ENCODE measurements at regions not wholly inside any gene's neighbourhood (a gene's known extent, or its start where the extent isn't known, plus 50 kb on each side); places are given as distances from the start of the nearest gene placed in this dataset.

DNA sequence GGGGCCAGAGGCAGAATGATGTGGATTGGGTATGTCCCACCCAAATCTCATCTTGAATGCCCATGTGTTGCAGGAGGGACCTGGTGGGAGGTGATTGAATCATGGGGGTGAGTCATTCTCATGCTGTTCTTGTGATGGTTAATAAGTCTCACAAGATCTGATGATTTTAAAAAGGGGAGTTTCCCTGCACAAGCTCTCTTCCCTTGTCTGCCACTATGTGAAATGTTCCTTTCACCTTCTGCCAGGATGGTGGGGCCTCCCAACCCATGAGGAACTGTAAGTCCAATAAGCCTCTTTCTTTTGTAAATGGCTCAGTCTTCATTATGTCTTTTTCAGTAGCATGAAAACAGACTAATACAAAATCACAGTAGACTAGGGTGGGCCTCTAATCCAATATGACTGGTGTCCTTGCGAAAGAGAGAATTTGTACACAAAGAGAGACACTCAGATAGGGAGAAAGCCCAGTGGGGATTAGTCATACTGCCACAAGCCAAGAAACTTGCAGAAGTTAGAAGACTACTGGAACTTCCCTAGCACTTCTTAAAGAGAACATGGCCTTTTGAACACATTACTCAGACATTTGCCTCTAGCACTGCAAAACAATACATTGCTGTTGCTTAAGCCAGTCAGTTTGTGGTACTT is 68.4 kb downstream of the ANXA1 start:
- Histone ChIP-seq H3K4me2 (replicated peaks; ENCODE audit: extremely low read depth, low read length, poor library complexity, severe bottlenecking) (no peak overlapping the region), H3K9ac (ENCODE audit: insufficient read depth, low read length, poor library complexity, severe bottlenecking) (peak overlapping the region; percentile 67), H3K4me3 (replicated peaks in 1 of 3; ENCODE audit: low read depth in 2 of 3, low read length in 3 of 3) (no peak overlapping the region), H3K27me3 (ENCODE audit: control insufficient read depth in 2 of 2, insufficient read depth in 2 of 2, low read length in 2 of 2) (no peaks in the 10 kb centered on the region), H3K79me2 (ENCODE audit: insufficient read depth, low read length) (no peaks in the 10 kb centered on the region), H3K4me1 (ENCODE audit: control insufficient read depth in 1 of 2, insufficient read depth in 2 of 2, low read length in 2 of 2) (peaks cover 15 to 20% of the 10 kb centered on the region in 2 donors), H3K36me3 (replicated peaks in 1 of 2; ENCODE audit: control insufficient read depth in 1 of 2, insufficient read depth in 2 of 2, low read length in 2 of 2) (no peaks in the 10 kb centered on the region), H3K27ac (ENCODE audit: low read depth in 1 of 2, low read length in 2 of 2) (peak overlapping the region; percentile 62 to 95), H2AFZ (ENCODE audit: insufficient read depth, low read depth, low read length, poor library complexity, severe bottlenecking) (peak overlapping the region; percentile 19), H3K9me3 (replicated peaks in 1 of 2; ENCODE audit: control insufficient read depth in 1 of 2, insufficient read depth in 1 of 2, low read length in 2 of 2) (no peaks in the 10 kb centered on the region), H4K20me1 (ENCODE audit: insufficient read depth, low read length) (no peaks in the 10 kb centered on the region)
- peaks cover 2 to 11% (median 7%) of the 10 kb centered on the region in 7 donors for H3K9me3 Mint-ChIP-seq
- peaks cover 1 to 6% of the 10 kb centered on the region in 2 donors for H3K36me3 Mint-ChIP-seq
- H3K27ac Mint-ChIP-seq: peak overlapping the region; percentile 97 to 100 (median 99)
- peak; percentile 77 to 97 (median 91) for DNase-seq
- peaks cover 27% of the 10 kb centered on the region for H3K4me1 Mint-ChIP-seq
- peak overlapping the region in 1 of 2 donors; percentile 54 for H3K4me3 Mint-ChIP-seq
- WGBS (ENCODE audit: insufficient coverage): 33% methylated on average over 1 of the region's 1 CpG
- intact Hi-C loops (cut with micrococcal nuclease): loop anchor here in 1 of 2 donors (10.0 kb wide), 1 partner anchor 55 kb away; no protein-coding TSS in a partner anchor
- H3K27me3 Mint-ChIP-seq (ENCODE audit: low read depth in 3 of 3): peaks cover 0 to 4% (median 3%) of the 10 kb centered on the region in 3 donors
- TF ChIP-seq, protein P1, sequence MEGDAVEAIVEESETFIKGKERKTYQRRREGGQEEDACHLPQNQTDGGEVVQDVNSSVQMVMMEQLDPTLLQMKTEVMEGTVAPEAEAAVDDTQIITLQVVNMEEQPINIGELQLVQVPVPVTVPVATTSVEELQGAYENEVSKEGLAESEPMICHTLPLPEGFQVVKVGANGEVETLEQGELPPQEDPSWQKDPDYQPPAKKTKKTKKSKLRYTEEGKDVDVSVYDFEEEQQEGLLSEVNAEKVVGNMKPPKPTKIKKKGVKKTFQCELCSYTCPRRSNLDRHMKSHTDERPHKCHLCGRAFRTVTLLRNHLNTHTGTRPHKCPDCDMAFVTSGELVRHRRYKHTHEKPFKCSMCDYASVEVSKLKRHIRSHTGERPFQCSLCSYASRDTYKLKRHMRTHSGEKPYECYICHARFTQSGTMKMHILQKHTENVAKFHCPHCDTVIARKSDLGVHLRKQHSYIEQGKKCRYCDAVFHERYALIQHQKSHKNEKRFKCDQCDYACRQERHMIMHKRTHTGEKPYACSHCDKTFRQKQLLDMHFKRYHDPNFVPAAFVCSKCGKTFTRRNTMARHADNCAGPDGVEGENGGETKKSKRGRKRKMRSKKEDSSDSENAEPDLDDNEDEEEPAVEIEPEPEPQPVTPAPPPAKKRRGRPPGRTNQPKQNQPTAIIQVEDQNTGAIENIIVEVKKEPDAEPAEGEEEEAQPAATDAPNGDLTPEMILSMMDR (IDR thresholded peaks at IDR 0.05): no peak

DNA sequence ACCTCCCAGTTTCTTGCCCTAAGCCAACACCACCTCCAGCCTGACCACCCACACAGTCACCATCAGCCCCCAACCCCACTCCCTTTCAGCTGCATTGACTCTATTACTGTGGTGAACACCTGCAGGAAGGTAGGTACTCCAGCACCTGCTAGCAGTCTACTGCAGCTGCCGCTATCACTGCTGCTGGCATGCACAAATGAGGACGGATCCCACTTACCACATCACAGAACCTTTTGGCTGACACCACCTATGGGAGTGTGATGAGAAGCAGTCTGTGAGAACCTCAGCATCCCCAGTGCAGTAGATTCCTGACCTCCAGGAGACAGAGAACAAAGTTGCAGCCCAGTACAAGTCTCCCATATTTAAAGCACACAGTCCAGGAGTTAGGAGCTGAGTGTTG is 71.9 kb downstream of the ANXA1 start:
- TF ChIP-seq, protein P1 (IDR thresholded peaks at IDR 0.05): no peak
- peaks cover 15 to 20% of the 10 kb centered on the region in 2 donors for H3K4me1 ChIP-seq (ENCODE audit: control insufficient read depth in 1 of 2, insufficient read depth in 2 of 2, low read length in 2 of 2)
- WGBS (ENCODE audit: insufficient coverage): no CpG with 5 or more reads among the region's 2 CpGs
- H3K9me3 ChIP-seq (replicated peaks in 1 of 2; ENCODE audit: control insufficient read depth in 1 of 2, insufficient read depth in 1 of 2, low read length in 2 of 2): no peaks in the 10 kb centered on the region
- H3K4me3 ChIP-seq (replicated peaks in 1 of 3; ENCODE audit: low read depth in 2 of 3, low read length in 3 of 3): no peak overlapping the region
- Mint-ChIP-seq H3K27me3 (ENCODE audit: low read depth in 3 of 3) (no peaks in the 10 kb centered on the region), H3K4me3 (peak overlapping the region in 1 of 2 donors; percentile 31), H3K9me3 (peaks cover 2 to 11% (median 7%) of the 10 kb centered on the region in 7 donors), H3K4me1 (peaks cover 21% of the 10 kb centered on the region), H3K27ac (no peak overlapping the region), H3K36me3 (peaks cover 0 to 6% of the 10 kb centered on the region in 2 donors)
- no peaks in the 10 kb centered on the region for H3K27me3 ChIP-seq (ENCODE audit: control insufficient read depth in 2 of 2, insufficient read depth in 2 of 2, low read length in 2 of 2)
- H4K20me1 ChIP-seq (ENCODE audit: insufficient read depth, low read length): no peaks in the 10 kb centered on the region
- DNase-seq: no peak
- intact Hi-C loops (cut with micrococcal nuclease): loop anchor here in 1 of 2 donors (10.0 kb wide), 1 partner anchor 51 kb away; no protein-coding TSS in a partner anchor
- H2AFZ ChIP-seq (ENCODE audit: insufficient read depth, low read depth, low read length, poor library complexity, severe bottlenecking): no peak overlapping the region
- no peak overlapping the region for H3K9ac ChIP-seq (ENCODE audit: insufficient read depth, low read length, poor library complexity, severe bottlenecking)
- H3K79me2 ChIP-seq (ENCODE audit: insufficient read depth, low read length): no peaks in the 10 kb centered on the region
- H3K4me2 ChIP-seq (replicated peaks; ENCODE audit: extremely low read depth, low read length, poor library complexity, severe bottlenecking): no peak overlapping the region
- no peaks in the 10 kb centered on the region for H3K36me3 ChIP-seq (replicated peaks in 1 of 2; ENCODE audit: control insufficient read depth in 1 of 2, insufficient read depth in 2 of 2, low read length in 2 of 2)
- no peak overlapping the region for H3K27ac ChIP-seq (ENCODE audit: low read depth in 1 of 2, low read length in 2 of 2)

Data from CD14-positive monocyte (primary cell).